Hepatocyte (in vitro differentiated cells): ENCODE measurements at regions not wholly inside any gene's neighbourhood (a gene's known extent, or its start where the extent isn't known, plus 50 kb on each side); places are given as distances from the start of the nearest gene placed in this dataset.

ENCODE experiments used
- DNase-seq: peaks from one replicate; pipeline ENCODE4 v3.0.0-alpha.2; 2016; ENCODE audit warnings: low spot score
- H2AFZ ChIP-seq: fragments of 200-600 bp; sonication (generic); 2 replicates; pipeline ENCODE4 v1.6.0; 2016; ENCODE audit warnings: antibody characterized with exemption, mild to moderate bottlenecking
- H3K27ac ChIP-seq: fragments of 200-600 bp; sonication (generic); 2 replicates; pipeline ENCODE4 v1.5.1; 2016; ENCODE audit warnings: mild to moderate bottlenecking
- H3K27me3 ChIP-seq: fragments of 200-600 bp; sonication (generic); 2 replicates; pipeline ENCODE4 v1.6.1; 2016
- H3K36me3 ChIP-seq: fragments of 200-600 bp; sonication (generic); replicated peaks from 2 replicates; pipeline ENCODE4 v1.5.1; 2016; ENCODE audit warnings: low read depth; ENCODE audit not compliant: insufficient read depth
- H3K4me1 ChIP-seq: fragments of 200-600 bp; sonication (generic); 2 replicates; pipeline ENCODE4 v1.5.1; 2016; ENCODE audit warnings: mild to moderate bottlenecking, moderate library complexity; ENCODE audit not compliant: insufficient read depth
- H3K4me2 ChIP-seq: fragments of 200-600 bp; sonication (generic); 2 replicates; pipeline ENCODE4 v1.6.0; 2016
- H3K4me3 ChIP-seq: fragments of 200-600 bp; sonication (generic); 2 replicates; pipeline ENCODE4 v1.5.1; 2016; ENCODE audit warnings: mild to moderate bottlenecking
- H3K79me2 ChIP-seq: fragments of 200-600 bp; sonication (generic); 2 replicates; pipeline ENCODE4 v1.6.0; 2017; ENCODE audit warnings: mild to moderate bottlenecking
- H3K9me2 ChIP-seq: fragments of 200-600 bp; sonication (generic); replicated peaks from 2 replicates; pipeline ENCODE4 v1.6.0; 2017; ENCODE audit warnings: mild to moderate bottlenecking; ENCODE audit not compliant: insufficient read depth
- H3K9me3 ChIP-seq: fragments of 200-600 bp; sonication (generic); 2 replicates; pipeline ENCODE4 v1.5.1; 2016; ENCODE audit warnings: low read depth, mild to moderate bottlenecking
- H4K20me1 ChIP-seq: fragments of 200-600 bp; sonication (generic); 2 replicates; pipeline ENCODE4 v1.6.0; 2016; ENCODE audit warnings: mild to moderate bottlenecking; ENCODE audit not compliant: insufficient read depth, poor library complexity, severe bottlenecking
- CTCF ChIP-seq: fragments of 200-600 bp; sonication (generic); IDR thresholded peaks from 2 replicates; pipeline ENCODE4 v1.5.1; 2016; ENCODE audit warnings: antibody characterized with exemption, mild to moderate bottlenecking; ENCODE audit not compliant: poor library complexity
- EZH2 ChIP-seq: fragments of 200-600 bp; sonication (generic); IDR thresholded peaks from 2 replicates; pipeline ENCODE4 v1.6.1; 2016; ENCODE audit warnings: antibody characterized with exemption, mild to moderate bottlenecking, borderline replicate concordance
- EZH2phosphoT487 ChIP-seq: fragments of 200-600 bp; sonication (generic); IDR thresholded peaks from one replicate; pipeline ENCODE4 v1.6.1; 2018; ENCODE audit warnings: antibody characterized with exemption, mild to moderate bottlenecking, low read depth, moderate library complexity; ENCODE audit not compliant: unreplicated experiment, severe bottlenecking
- WGBS: methylation state at CpG from one replicate; pipeline ENCODE4 v1.1.6; 2016; ENCODE audit warnings: low lambda C conversion rate; ENCODE audit errors: missing lambda C conversion rate; 5-methylcytosine and 5-hydroxymethylcytosine counted together

- Histone ChIP-seq H3K27ac (no peak overlapping the region), H3K4me2 (no peak overlapping the region), H3K36me3 (no peaks in the 10 kb centered on the region), H3K79me2 (no peaks in the 10 kb centered on the region), H3K27me3 (no peaks in the 10 kb centered on the region), H3K9me3 (no peaks in the 10 kb centered on the region), H3K4me1 (peaks cover 23% of the 10 kb centered on the region), H4K20me1 (no peaks in the 10 kb centered on the region), H3K9me2 (no peaks in the 10 kb centered on the region), H3K4me3 (no peak overlapping the region), H2AFZ (no peak overlapping the region)
- no peak for TF ChIP-seq EZH2phosphoT487
- WGBS = 86% methylated on average over 8 of the region's 8 CpGs
- DNase-seq = no peak
These were observed 165.7 kb upstream of the RTL1 start for GRCh38 chr14:101069228-101069549.

GRCh38 chr14:101069666-101070362 is 166.3 kb upstream of the RTL1 start:
- H3K4me3 ChIP-seq = no peak overlapping the region
- H3K79me2 ChIP-seq = no peaks in the 10 kb centered on the region
- H2AFZ ChIP-seq = no peak overlapping the region
- H3K9me2 ChIP-seq = no peaks in the 10 kb centered on the region
- no peaks in the 10 kb centered on the region for H3K36me3 ChIP-seq
- H3K27ac ChIP-seq = no peak overlapping the region
- no peak for DNase-seq
- no peaks in the 10 kb centered on the region for H4K20me1 ChIP-seq
- peaks cover 26% of the 10 kb centered on the region for H3K4me1 ChIP-seq
- no peaks in the 10 kb centered on the region for H3K9me3 ChIP-seq
- H3K4me2 ChIP-seq = no peak overlapping the region
- TF ChIP-seq EZH2phosphoT487 (no peak), CTCF (no peak), EZH2 (no peak)
- no peaks in the 10 kb centered on the region for H3K27me3 ChIP-seq
- 93% methylated on average over 11 of the region's 11 CpGs for WGBS

GRCh38 chr14:101070540-101071492 is 167.3 kb upstream of the RTL1 start:
- Histone ChIP-seq H3K36me3 (no peaks in the 10 kb centered on the region), H4K20me1 (no peaks in the 10 kb centered on the region), H3K4me3 (no peak overlapping the region), H3K4me1 (peaks cover 26% of the 10 kb centered on the region), H3K27ac (peak overlapping the region; percentile 83), H3K9me2 (no peaks in the 10 kb centered on the region), H3K79me2 (no peaks in the 10 kb centered on the region), H3K27me3 (no peaks in the 10 kb centered on the region), H3K9me3 (no peaks in the 10 kb centered on the region), H2AFZ (no peak overlapping the region), H3K4me2 (no peak overlapping the region)
- 94% methylated on average over 16 of the region's 16 CpGs for WGBS
- no peak for DNase-seq
- TF ChIP-seq CTCF (no peak), EZH2phosphoT487 (no peak), EZH2 (no peak)

- H2AFZ ChIP-seq = no peak overlapping the region
- H3K27me3 ChIP-seq = no peaks in the 10 kb centered on the region
- H3K36me3 ChIP-seq = no peaks in the 10 kb centered on the region
- no peak for TF ChIP-seq EZH2
- peak; percentile 8 for TF ChIP-seq CTCF
- H4K20me1 ChIP-seq = no peaks in the 10 kb centered on the region
- H3K4me3 ChIP-seq = no peak overlapping the region
- H3K4me1 ChIP-seq = peaks cover 26% of the 10 kb centered on the region
- 79% methylated on average over 12 of the region's 12 CpGs for WGBS
- peak; percentile 36 for DNase-seq
- H3K4me2 ChIP-seq = no peak overlapping the region
- H3K9me2 ChIP-seq = no peaks in the 10 kb centered on the region
- no peaks in the 10 kb centered on the region for H3K9me3 ChIP-seq
- H3K79me2 ChIP-seq = no peaks in the 10 kb centered on the region
- peak overlapping the region; percentile 83 for H3K27ac ChIP-seq
These were observed 168.0 kb upstream of the RTL1 start for GRCh38 chr14:101071493-101071906.
